ENCODE measurements at regions not wholly inside any gene's neighbourhood (a gene's known extent, or its start where the extent isn't known, plus 50 kb on each side); places are given as distances from the start of the nearest gene placed in this dataset.

DNA sequence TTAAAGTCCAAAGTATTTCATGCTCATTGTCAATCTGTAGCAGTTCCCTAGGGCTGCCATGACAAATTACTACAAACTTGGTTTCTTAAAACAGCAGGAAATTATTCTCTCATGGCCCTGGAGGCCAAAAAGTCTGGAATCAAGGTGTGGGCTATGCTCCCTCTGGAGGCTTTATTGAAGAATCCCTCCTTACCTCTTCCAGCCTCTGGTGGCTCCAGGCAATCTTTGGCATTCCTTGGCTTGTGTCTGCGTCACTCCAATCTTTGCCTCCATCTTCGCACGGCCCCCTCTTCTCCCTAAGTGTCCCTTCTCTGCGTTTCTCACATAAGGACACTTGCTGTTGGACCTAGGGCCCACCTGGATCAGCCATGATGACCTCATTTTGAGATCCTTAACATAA, 170.4 kb downstream of the SMIM20 start:
- H3K9me3 ChIP-seq (ENCODE audit: insufficient read depth, low read depth, low read length), result no peaks in the 10 kb centered on the region
- H3K4me3 ChIP-seq (ENCODE audit: low read length), result no peak overlapping the region
- H3K4me1 ChIP-seq (ENCODE audit: insufficient read depth, low read length), result no peaks in the 10 kb centered on the region
- WGBS, result 94% methylated on average over 4 of the region's 4 CpGs
- no peak overlapping the region for H3K27ac ChIP-seq (ENCODE audit: low read depth, low read length)
- H3K36me3 ChIP-seq (ENCODE audit: insufficient read depth, low read length), result no peaks in the 10 kb centered on the region
- H3K9ac ChIP-seq (ENCODE audit: low read depth, low read length), result no peak overlapping the region
- no peaks in the 10 kb centered on the region for H3K27me3 ChIP-seq (ENCODE audit: insufficient read depth, low read length)

GRCh38 chr4:26085551-26085950, 171.5 kb downstream of the SMIM20 start:
- Histone ChIP-seq H3K4me3 (ENCODE audit: low read length) (no peak overlapping the region), H3K36me3 (ENCODE audit: insufficient read depth, low read length) (no peaks in the 10 kb centered on the region), H3K27ac (ENCODE audit: low read depth, low read length) (no peak overlapping the region), H3K9ac (ENCODE audit: low read depth, low read length) (no peak overlapping the region), H3K27me3 (ENCODE audit: insufficient read depth, low read length) (no peaks in the 10 kb centered on the region), H3K9me3 (ENCODE audit: insufficient read depth, low read depth, low read length) (peaks cover 5% of the 10 kb centered on the region), H3K4me1 (ENCODE audit: insufficient read depth, low read length) (no peaks in the 10 kb centered on the region)
- 85% methylated on average over 3 of the region's 3 CpGs for WGBS

DNA sequence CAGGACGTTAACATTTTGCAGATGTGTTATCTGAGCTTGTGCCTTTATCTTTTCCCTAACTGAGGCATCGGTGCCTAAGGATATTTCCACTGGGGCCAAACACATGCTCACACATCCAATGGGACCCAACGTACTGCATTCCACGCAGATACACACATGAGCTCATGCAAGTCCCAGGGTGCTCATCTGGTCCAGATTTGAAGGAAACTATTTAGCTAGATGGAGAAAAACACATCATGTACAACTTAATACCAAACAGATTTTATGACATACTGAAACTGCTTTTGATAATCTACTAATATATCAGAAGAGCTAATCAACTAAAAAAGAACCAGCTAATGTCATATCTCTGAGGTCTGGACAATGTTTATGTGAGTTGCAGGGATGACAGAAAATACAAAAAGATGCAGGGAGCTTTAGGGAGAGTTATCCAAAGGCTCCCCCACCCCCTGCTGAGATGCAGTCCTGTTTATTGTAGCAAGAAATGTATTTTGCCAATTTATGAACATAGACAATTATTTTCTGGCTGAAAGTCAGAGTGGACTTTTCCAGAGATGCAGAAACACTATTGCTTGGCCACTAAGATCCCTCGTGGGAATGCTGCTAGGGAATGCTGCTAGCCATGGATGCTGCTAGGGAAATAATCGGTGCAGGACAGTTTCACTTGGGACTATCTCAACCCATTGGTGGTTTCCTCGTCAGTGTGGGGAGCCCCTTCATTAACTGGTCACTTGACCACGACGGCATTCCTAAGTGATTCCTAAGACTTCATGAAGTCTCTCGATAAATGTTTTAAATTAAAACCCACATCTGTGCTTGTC, 172.8 kb downstream of the SMIM20 start:
- Histone ChIP-seq H3K9ac (ENCODE audit: low read depth, low read length) (no peak overlapping the region), H3K27me3 (ENCODE audit: insufficient read depth, low read length) (no peaks in the 10 kb centered on the region), H3K36me3 (ENCODE audit: insufficient read depth, low read length) (no peaks in the 10 kb centered on the region), H3K9me3 (ENCODE audit: insufficient read depth, low read depth, low read length) (peaks cover 12% of the 10 kb centered on the region), H3K4me1 (ENCODE audit: insufficient read depth, low read length) (no peaks in the 10 kb centered on the region), H3K4me3 (ENCODE audit: low read length) (no peak overlapping the region), H3K27ac (ENCODE audit: low read depth, low read length) (no peak overlapping the region)
- WGBS, result 93% methylated on average over 10 of the region's 10 CpGs

- Histone ChIP-seq H3K4me1 (ENCODE audit: insufficient read depth, low read length) (no peaks in the 10 kb centered on the region), H3K27me3 (ENCODE audit: insufficient read depth, low read length) (no peaks in the 10 kb centered on the region), H3K27ac (ENCODE audit: low read depth, low read length) (no peak overlapping the region), H3K9me3 (ENCODE audit: insufficient read depth, low read depth, low read length) (peaks cover 12% of the 10 kb centered on the region), H3K36me3 (ENCODE audit: insufficient read depth, low read length) (no peaks in the 10 kb centered on the region), H3K4me3 (ENCODE audit: low read length) (no peak overlapping the region), H3K9ac (ENCODE audit: low read depth, low read length) (no peak overlapping the region)
- WGBS, result 89% methylated on average over 4 of the region's 4 CpGs
Observed at GRCh38 chr4:26088433-26088928, 174.5 kb downstream of the SMIM20 start.

- WGBS, result 94% methylated on average over 3 of the region's 3 CpGs
- Histone ChIP-seq H3K4me1 (ENCODE audit: insufficient read depth, low read length) (no peaks in the 10 kb centered on the region), H3K27me3 (ENCODE audit: insufficient read depth, low read length) (no peaks in the 10 kb centered on the region), H3K36me3 (ENCODE audit: insufficient read depth, low read length) (no peaks in the 10 kb centered on the region), H3K9ac (ENCODE audit: low read depth, low read length) (no peak overlapping the region), H3K9me3 (ENCODE audit: insufficient read depth, low read depth, low read length) (peaks cover 12% of the 10 kb centered on the region), H3K27ac (ENCODE audit: low read depth, low read length) (no peak overlapping the region), H3K4me3 (ENCODE audit: low read length) (no peak overlapping the region)
Observed at GRCh38 chr4:26093551-26093950, 179.5 kb downstream of the SMIM20 start.

- H3K9me3 ChIP-seq (ENCODE audit: insufficient read depth, low read depth, low read length), result peaks cover 12% of the 10 kb centered on the region
- no peaks in the 10 kb centered on the region for H3K27me3 ChIP-seq (ENCODE audit: insufficient read depth, low read length)
- H3K4me1 ChIP-seq (ENCODE audit: insufficient read depth, low read length), result no peaks in the 10 kb centered on the region
- no peak overlapping the region for H3K4me3 ChIP-seq (ENCODE audit: low read length)
- no peak overlapping the region for H3K9ac ChIP-seq (ENCODE audit: low read depth, low read length)
- no peaks in the 10 kb centered on the region for H3K36me3 ChIP-seq (ENCODE audit: insufficient read depth, low read length)
- WGBS, result 93% methylated on average over 2 of the region's 2 CpGs
- H3K27ac ChIP-seq (ENCODE audit: low read depth, low read length), result no peak overlapping the region
Observed at GRCh38 chr4:26094076-26094475, 180.1 kb downstream of the SMIM20 start.

DNA sequence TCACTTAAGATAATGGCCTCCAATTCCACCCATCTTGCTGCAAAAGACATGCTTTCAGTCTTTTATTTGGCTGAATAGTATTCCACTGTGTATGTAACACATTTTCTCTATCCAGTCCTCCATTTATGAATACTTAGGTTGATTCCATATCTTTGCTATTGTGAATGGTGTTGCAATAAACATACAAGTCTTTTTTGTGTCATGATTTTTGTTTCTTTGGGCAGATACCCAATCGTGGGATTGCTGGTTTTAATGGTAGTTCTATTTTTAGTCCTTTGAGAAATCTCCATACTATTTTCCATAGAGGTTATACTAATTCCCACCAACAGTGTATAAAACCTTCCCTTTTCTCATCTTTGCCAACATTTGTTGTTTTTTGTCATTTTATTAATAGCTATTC, 180.9 kb downstream of the SMIM20 start:
- H3K4me1 ChIP-seq (ENCODE audit: insufficient read depth, low read length), result no peaks in the 10 kb centered on the region
- no peak overlapping the region for H3K27ac ChIP-seq (ENCODE audit: low read depth, low read length)
- no peak overlapping the region for H3K4me3 ChIP-seq (ENCODE audit: low read length)
- H3K9ac ChIP-seq (ENCODE audit: low read depth, low read length), result no peak overlapping the region
- peaks cover 12% of the 10 kb centered on the region for H3K9me3 ChIP-seq (ENCODE audit: insufficient read depth, low read depth, low read length)
- no peaks in the 10 kb centered on the region for H3K27me3 ChIP-seq (ENCODE audit: insufficient read depth, low read length)
- 100% methylated on average over 1 of the region's 1 CpG for WGBS
- H3K36me3 ChIP-seq (ENCODE audit: insufficient read depth, low read length), result no peaks in the 10 kb centered on the region

GRCh38 chr4:26099967-26100366, 185.9 kb downstream of the SMIM20 start:
- H3K4me1 ChIP-seq (ENCODE audit: insufficient read depth, low read length), result no peaks in the 10 kb centered on the region
- no peaks in the 10 kb centered on the region for H3K27me3 ChIP-seq (ENCODE audit: insufficient read depth, low read length)
- no peaks in the 10 kb centered on the region for H3K9me3 ChIP-seq (ENCODE audit: insufficient read depth, low read depth, low read length)
- H3K36me3 ChIP-seq (ENCODE audit: insufficient read depth, low read length), result no peaks in the 10 kb centered on the region
- H3K9ac ChIP-seq (ENCODE audit: low read depth, low read length), result no peak overlapping the region
- H3K27ac ChIP-seq (ENCODE audit: low read depth, low read length), result no peak overlapping the region
- H3K4me3 ChIP-seq (ENCODE audit: low read length), result no peak overlapping the region

DNA sequence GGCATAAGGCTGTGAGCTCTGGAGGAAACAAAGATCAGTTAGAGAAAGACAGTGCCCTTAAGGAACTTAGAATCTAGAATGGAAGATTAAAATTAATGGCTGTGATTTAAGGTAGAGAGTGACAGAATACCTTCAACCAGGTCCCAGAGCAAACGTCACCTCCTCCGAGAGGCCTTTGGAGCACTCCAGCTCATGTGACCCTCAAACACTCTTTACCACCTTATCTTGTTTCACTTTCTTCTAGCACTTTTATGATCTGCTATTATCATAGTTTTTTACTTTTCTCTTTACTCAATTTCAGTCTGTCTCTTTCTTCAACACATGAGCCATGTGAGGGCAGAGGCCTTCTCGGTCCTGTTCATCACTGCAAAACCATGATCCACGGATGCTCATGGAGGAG, 187.0 kb downstream of the SMIM20 start:
- H3K4me1 ChIP-seq (ENCODE audit: insufficient read depth, low read length), result no peaks in the 10 kb centered on the region
- WGBS, result 98% methylated on average over 4 of the region's 4 CpGs
- no peaks in the 10 kb centered on the region for H3K36me3 ChIP-seq (ENCODE audit: insufficient read depth, low read length)
- H3K9ac ChIP-seq (ENCODE audit: low read depth, low read length), result no peak overlapping the region
- no peaks in the 10 kb centered on the region for H3K9me3 ChIP-seq (ENCODE audit: insufficient read depth, low read depth, low read length)
- no peak overlapping the region for H3K27ac ChIP-seq (ENCODE audit: low read depth, low read length)
- H3K4me3 ChIP-seq (ENCODE audit: low read length), result no peak overlapping the region
- no peaks in the 10 kb centered on the region for H3K27me3 ChIP-seq (ENCODE audit: insufficient read depth, low read length)

DNA sequence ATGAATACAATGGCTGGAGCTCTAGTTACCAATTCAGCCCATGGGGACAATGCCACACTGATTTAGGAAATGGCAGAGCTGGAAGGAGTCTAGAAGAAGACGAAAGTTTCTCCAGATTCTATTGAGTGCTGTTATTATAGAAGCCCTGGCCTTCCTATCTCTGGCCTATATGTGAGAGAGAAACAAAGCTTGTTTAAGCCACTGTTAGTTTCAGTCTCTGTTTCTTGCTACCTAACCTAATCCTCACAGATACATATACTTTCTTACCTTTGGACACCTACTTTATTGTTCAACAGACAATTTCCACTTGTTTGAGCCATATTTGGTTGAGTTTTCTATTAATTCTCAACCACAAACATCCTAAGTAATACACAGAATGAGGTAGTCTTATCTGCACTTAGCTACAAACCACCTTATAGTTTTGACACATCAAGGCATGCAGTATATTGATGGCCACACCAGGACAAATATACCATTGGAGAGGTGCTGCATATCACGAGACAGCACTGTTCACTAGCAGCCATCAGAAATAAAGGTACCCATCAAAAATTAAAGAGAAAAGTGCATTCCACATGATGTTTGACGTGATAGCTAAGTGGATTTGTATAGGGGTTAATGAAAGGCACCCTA, 190.2 kb downstream of the SMIM20 start:
- Histone ChIP-seq H3K4me1 (ENCODE audit: insufficient read depth, low read length) (no peaks in the 10 kb centered on the region), H3K36me3 (ENCODE audit: insufficient read depth, low read length) (no peaks in the 10 kb centered on the region), H3K9me3 (ENCODE audit: insufficient read depth, low read depth, low read length) (no peaks in the 10 kb centered on the region), H3K4me3 (ENCODE audit: low read length) (no peak overlapping the region), H3K27me3 (ENCODE audit: insufficient read depth, low read length) (no peaks in the 10 kb centered on the region), H3K27ac (ENCODE audit: low read depth, low read length) (no peak overlapping the region), H3K9ac (ENCODE audit: low read depth, low read length) (no peak overlapping the region)
- 92% methylated on average over 3 of the region's 3 CpGs for WGBS

DNA sequence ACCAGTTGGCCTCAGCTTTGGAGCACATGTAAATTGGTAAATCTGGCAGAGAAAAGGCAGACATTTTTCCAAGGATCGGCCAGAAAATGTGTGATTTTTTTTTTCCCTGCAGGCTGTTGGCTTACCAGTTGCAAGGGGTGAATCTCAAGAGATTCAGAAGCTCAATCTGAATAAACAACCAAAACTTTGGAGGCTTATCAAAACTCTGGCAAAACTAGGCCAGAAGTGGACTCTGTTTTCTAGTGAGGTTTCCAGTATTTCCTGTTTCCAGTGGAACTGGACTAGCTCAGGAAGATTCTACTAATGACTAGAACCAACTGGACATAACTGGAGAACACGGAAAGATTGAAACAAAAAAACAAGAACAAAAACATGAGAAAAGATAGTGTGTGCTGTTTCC, 191.3 kb downstream of the SMIM20 start:
- 96% methylated on average over 2 of the region's 2 CpGs for WGBS
- Histone ChIP-seq H3K4me1 (ENCODE audit: insufficient read depth, low read length) (no peaks in the 10 kb centered on the region), H3K9ac (ENCODE audit: low read depth, low read length) (no peak overlapping the region), H3K27ac (ENCODE audit: low read depth, low read length) (no peak overlapping the region), H3K27me3 (ENCODE audit: insufficient read depth, low read length) (no peaks in the 10 kb centered on the region), H3K36me3 (ENCODE audit: insufficient read depth, low read length) (no peaks in the 10 kb centered on the region), H3K4me3 (ENCODE audit: low read length) (no peak overlapping the region), H3K9me3 (ENCODE audit: insufficient read depth, low read depth, low read length) (no peaks in the 10 kb centered on the region)
